ENCODE measurements at regions not wholly inside any gene's neighbourhood (a gene's known extent, or its start where the extent isn't known, plus 50 kb on each side); places are given as distances from the start of the nearest gene placed in this dataset.

GRCh38 chr2:128640166-128640844 lies 321.6 kb upstream of the HS6ST1 start:
- no peak overlapping the region for H3K4me2 ChIP-seq (ENCODE audit: extremely low read depth, insufficient read depth, low read length)
- no peak for TF ChIP-seq EZH2 (IDR thresholded peaks at IDR 0.05; ENCODE audit: low read length, missing control alignments)
- TF ChIP-seq CTCF (conservative IDR thresholded peaks at IDR 0.05 in 1 of 2, IDR thresholded peaks at IDR 0.05 in 1 of 2; ENCODE audit: low read depth in 1 of 2, low read length in 2 of 2), result peak; percentile 17 to 22
- no peak overlapping the region for H3K4me3 ChIP-seq (replicated peaks in 1 of 4; ENCODE audit: control extremely low read depth in 1 of 4, insufficient read depth in 1 of 4, low read depth in 3 of 4, low read length in 4 of 4)
- no peaks in the 10 kb centered on the region for H3K9me3 ChIP-seq (ENCODE audit: control insufficient read depth, insufficient read depth, low read depth, low read length)
- no peak overlapping the region for H3K9ac ChIP-seq (ENCODE audit: insufficient read depth, low read length)
- no peak overlapping the region for H2AFZ ChIP-seq (ENCODE audit: low read length)
- no peaks in the 10 kb centered on the region for H3K36me3 ChIP-seq (ENCODE audit: control insufficient read depth, insufficient read depth, low read length)
- DNase-seq (ENCODE audit: low read depth in 2 of 2), result peak in 1 of 2 donors; percentile 25
- H3K27ac ChIP-seq (ENCODE audit: insufficient read depth, low read length), result no peak overlapping the region
- no peaks in the 10 kb centered on the region for H3K79me2 ChIP-seq (ENCODE audit: control insufficient read depth, insufficient read depth, low read length)
- no peaks in the 10 kb centered on the region for H3K27me3 ChIP-seq (ENCODE audit: control insufficient read depth, insufficient read depth, low read length)
- H4K20me1 ChIP-seq (ENCODE audit: control insufficient read depth, extremely low read depth, insufficient read depth, low read length), result no peaks in the 10 kb centered on the region
- no peaks in the 10 kb centered on the region for H3K4me1 ChIP-seq (ENCODE audit: control insufficient read depth, extremely low read depth, insufficient read depth, low read length)

GRCh38 chr2:128640845-128641360 lies 322.2 kb upstream of the HS6ST1 start:
- Histone ChIP-seq H3K79me2 (ENCODE audit: control insufficient read depth, insufficient read depth, low read length) (no peaks in the 10 kb centered on the region), H4K20me1 (ENCODE audit: control insufficient read depth, extremely low read depth, insufficient read depth, low read length) (no peaks in the 10 kb centered on the region), H3K36me3 (ENCODE audit: control insufficient read depth, insufficient read depth, low read length) (no peaks in the 10 kb centered on the region), H2AFZ (ENCODE audit: low read length) (no peak overlapping the region), H3K4me1 (ENCODE audit: control insufficient read depth, extremely low read depth, insufficient read depth, low read length) (no peaks in the 10 kb centered on the region), H3K27ac (ENCODE audit: insufficient read depth, low read length) (no peak overlapping the region), H3K4me2 (ENCODE audit: extremely low read depth, insufficient read depth, low read length) (no peak overlapping the region), H3K9me3 (ENCODE audit: control insufficient read depth, insufficient read depth, low read depth, low read length) (no peaks in the 10 kb centered on the region), H3K4me3 (replicated peaks in 1 of 4; ENCODE audit: control extremely low read depth in 1 of 4, insufficient read depth in 1 of 4, low read depth in 3 of 4, low read length in 4 of 4) (no peak overlapping the region), H3K27me3 (ENCODE audit: control insufficient read depth, insufficient read depth, low read length) (no peaks in the 10 kb centered on the region), H3K9ac (ENCODE audit: insufficient read depth, low read length) (no peak overlapping the region)
- TF ChIP-seq CTCF (conservative IDR thresholded peaks at IDR 0.05 in 1 of 2, IDR thresholded peaks at IDR 0.05 in 1 of 2; ENCODE audit: low read depth in 1 of 2, low read length in 2 of 2), result no peak
- DNase-seq (ENCODE audit: low read depth in 2 of 2), result no peak

GRCh38 chr2:128641421-128642080 lies 322.9 kb upstream of the HS6ST1 start:
- H3K79me2 ChIP-seq (ENCODE audit: control insufficient read depth, insufficient read depth, low read length), result no peaks in the 10 kb centered on the region
- no peak overlapping the region for H2AFZ ChIP-seq (ENCODE audit: low read length)
- no peaks in the 10 kb centered on the region for H3K36me3 ChIP-seq (ENCODE audit: control insufficient read depth, insufficient read depth, low read length)
- H3K9me3 ChIP-seq (ENCODE audit: control insufficient read depth, insufficient read depth, low read depth, low read length), result no peaks in the 10 kb centered on the region
- DNase-seq (ENCODE audit: low read depth in 2 of 2), result no peak
- no peaks in the 10 kb centered on the region for H4K20me1 ChIP-seq (ENCODE audit: control insufficient read depth, extremely low read depth, insufficient read depth, low read length)
- no peak for TF ChIP-seq EZH2 (IDR thresholded peaks at IDR 0.05; ENCODE audit: low read length, missing control alignments)
- no peak for TF ChIP-seq CTCF (conservative IDR thresholded peaks at IDR 0.05 in 1 of 2, IDR thresholded peaks at IDR 0.05 in 1 of 2; ENCODE audit: low read depth in 1 of 2, low read length in 2 of 2)
- no peaks in the 10 kb centered on the region for H3K27me3 ChIP-seq (ENCODE audit: control insufficient read depth, insufficient read depth, low read length)
- H3K4me2 ChIP-seq (ENCODE audit: extremely low read depth, insufficient read depth, low read length), result no peak overlapping the region
- no peaks in the 10 kb centered on the region for H3K4me1 ChIP-seq (ENCODE audit: control insufficient read depth, extremely low read depth, insufficient read depth, low read length)
- no peak overlapping the region for H3K4me3 ChIP-seq (replicated peaks in 1 of 4; ENCODE audit: control extremely low read depth in 1 of 4, insufficient read depth in 1 of 4, low read depth in 3 of 4, low read length in 4 of 4)
- no peak overlapping the region for H3K9ac ChIP-seq (ENCODE audit: insufficient read depth, low read length)
- no peak overlapping the region for H3K27ac ChIP-seq (ENCODE audit: insufficient read depth, low read length)
